GM12878 (cell line): ENCODE measurements at regions not wholly inside any gene's neighbourhood (a gene's known extent, or its start where the extent isn't known, plus 50 kb on each side); places are given as distances from the start of the nearest gene placed in this dataset.

ENCODE experiments used
- ATAC-seq: fragments of 200-7000 bp; cut with Tn5 transposase; 3 replicates; pipeline ENCODE4 v1.9.1; 2020; ENCODE audit warnings: mild to moderate bottlenecking, moderate library complexity
- BruUV-seq: library from RNA; stranded (reverse); fragments of 400-500 nt; replicated peaks from 2 replicates; lab custom pipeline; 2021; lab: Mats Ljungman, UMichigan
- CTCF ChIA-PET: fragments of 300-600 bp; sonication (Branson Sonifier 250); formaldehyde crosslinking; extraction: SDS; loops from one replicate; lab custom pipeline; 2021; ENCODE audit warnings: inconsistent platforms; lab: Yijun Ruan, JAX
- POLR2A ChIA-PET: fragments of 350-600 bp; formaldehyde crosslinking; extraction: SDS; loops from one replicate; lab custom pipeline; 2021; ENCODE audit warnings: inconsistent platforms; lab: Charles Lee
- RAD21 ChIA-PET: fragments of 300-600 bp; sonication (Branson Sonifier 250); formaldehyde crosslinking; loops from one replicate; lab custom pipeline; 2023; ENCODE audit warnings: antibody characterized with exemption; ENCODE audit not compliant: unreplicated experiment; lab: Charles Lee
- SMC1A ChIA-PET: fragments of 300-600 bp; sonication (Branson Sonifier 250); formaldehyde crosslinking; loops from one replicate; lab custom pipeline; 2023; ENCODE audit not compliant: unreplicated experiment, uncharacterized antibody; lab: Charles Lee
- DNase-seq: peaks from one replicate; pipeline ENCODE4 v3.0.0-alpha.2; 2011; ENCODE audit warnings: low read depth, low spot score
- FAIRE-seq: peaks from 3 replicates; lab custom pipeline; 2011; peaks lifted over from hg19 to GRCh38; lab: Jason Lieb, UNC
- H2AFZ ChIP-seq: 2 replicates; pipeline ENCODE4 v1.6.0; 2011; ENCODE audit warnings: low read depth, low read length, control low read depth; ENCODE audit not compliant: control insufficient read depth
- H3K27ac ChIP-seq: 2 replicates; pipeline ENCODE4 v1.5.1; 2011; ENCODE audit warnings: control low read depth; ENCODE audit not compliant: control insufficient read depth, insufficient read depth
- H3K27me3 ChIP-seq, 2 experiments: replicated peaks in 1 of 2; 2 replicates each; pipeline versions ENCODE4 v1.6.0 to v1.6.1; 2011; ENCODE audit warnings: low read length in 1 of 2; ENCODE audit not compliant: control insufficient read depth in 2 of 2, insufficient read depth in 2 of 2
- H3K36me3 ChIP-seq, 2 experiments: 2 replicates each; pipeline ENCODE4 v1.5.1; 2011; ENCODE audit warnings: low read length in 1 of 2; ENCODE audit not compliant: control insufficient read depth in 2 of 2, insufficient read depth in 2 of 2
- H3K4me1 ChIP-seq: 2 replicates; pipeline ENCODE4 v1.6.1; 2011; ENCODE audit warnings: mild to moderate bottlenecking, low read length, moderate library complexity, mixed read lengths; ENCODE audit not compliant: control insufficient read depth, insufficient read depth
- H3K4me2 ChIP-seq: 2 replicates; pipeline ENCODE4 v1.6.0; 2011; ENCODE audit warnings: control low read depth; ENCODE audit not compliant: control insufficient read depth, insufficient read depth
- H3K4me3 ChIP-seq: fragments of 200-600 bp; sonication (generic); 2 replicates; pipeline ENCODE4 v1.5.1; 2016
- H3K79me2 ChIP-seq: 2 replicates; pipeline ENCODE4 v1.6.0; 2011; ENCODE audit warnings: low read length; ENCODE audit not compliant: control insufficient read depth, insufficient read depth
- H3K9ac ChIP-seq: 2 replicates; pipeline ENCODE4 v1.8.0; 2011; ENCODE audit warnings: low read length, control low read depth, mixed read lengths; ENCODE audit not compliant: control insufficient read depth, insufficient read depth
- H3K9me3 ChIP-seq: replicated peaks from 3 replicates; pipeline ENCODE4 v1.5.1; 2011; ENCODE audit warnings: mild to moderate bottlenecking, low read length; ENCODE audit not compliant: control insufficient read depth, insufficient read depth
- H4K20me1 ChIP-seq: 2 replicates; pipeline ENCODE4 v1.6.0; 2011; ENCODE audit not compliant: control insufficient read depth, insufficient read depth
- BMI1 ChIP-seq: fragments of 450-650 bp; IDR thresholded peaks from 2 replicates; pipeline ENCODE4 v1.6.1; 2016; ENCODE audit warnings: mild to moderate bottlenecking, moderate library complexity, borderline replicate concordance
- IRF5 ChIP-seq: fragments of 450-650 bp; IDR thresholded peaks from 2 replicates; pipeline ENCODE4 v1.6.1; 2017; ENCODE audit warnings: borderline replicate concordance
- SMAD1 ChIP-seq: fragments of 450-650 bp; IDR thresholded peaks from 2 replicates; pipeline ENCODE4 v1.6.1; 2018; ENCODE audit warnings: mild to moderate bottlenecking, low read depth; ENCODE audit not compliant: partially characterized antibody
- TAF1 ChIP-seq: IDR thresholded peaks from 2 replicates; pipeline ENCODE4 v1.6.1; 2011; ENCODE audit warnings: mild to moderate bottlenecking, low read depth, low read length, borderline replicate concordance
- WGBS: methylation state at CpG from one replicate; pipeline ENCODE4 v1.1.6; 2016; ENCODE audit warnings: low lambda C conversion rate; ENCODE audit not compliant: insufficient replicate concordance, insufficient coverage; ENCODE audit errors: missing lambda C conversion rate; 5-methylcytosine and 5-hydroxymethylcytosine counted together
- in situ Hi-C: fragments of 300-500 bp; cut with MboI; formaldehyde crosslinking; loops from 9 replicates; pipeline ENCODE4 v1.14.3; 2018; ENCODE audit warnings: mixed read lengths
- intact Hi-C: fragments of 100-400 bp; cut with micrococcal nuclease; formaldehyde crosslinking; loops from one replicate; pipeline ENCODE4 v1.14.2; 2022; ENCODE audit not compliant: unreplicated experiment
- TF ChIP-seq, protein P1 (sequence below): fragments of 450-650 bp; conservative IDR thresholded peaks from 2 replicates; pipeline ENCODE4 v1.6.1; 2017; ENCODE audit warnings: mild to moderate bottlenecking, moderate library complexity

GRCh38 chr5:4575608-4576007 is 564.5 kb upstream of the ADAMTS16 start:
- no peaks in the 10 kb centered on the region for H3K79me2 ChIP-seq
- H3K27ac ChIP-seq = no peak overlapping the region
- H4K20me1 ChIP-seq = no peaks in the 10 kb centered on the region
- H3K4me3 ChIP-seq = no peak overlapping the region
- intact Hi-C loops = no loop called here
- ChIA-PET POLR2A (no interaction called here), SMC1A (no interaction called here), CTCF (no interaction called here), RAD21 (no interaction called here)
- no peaks in the 10 kb centered on the region for H3K36me3 ChIP-seq
- H3K9me3 ChIP-seq = no peaks in the 10 kb centered on the region; the same call in 2 of the 3 replicates
- FAIRE-seq (no peak), ATAC-seq (no peak), DNase-seq (no peak)
- H3K27me3 ChIP-seq = no peaks in the 10 kb centered on the region
- no peaks in the 10 kb centered on the region for H3K4me1 ChIP-seq
- no peak overlapping the region for H3K9ac ChIP-seq
- no peak overlapping the region for H3K4me2 ChIP-seq
- TF ChIP-seq SMAD1 = no peak
- TF ChIP-seq TAF1 = no peak
- no peak for TF ChIP-seq BMI1
- TF ChIP-seq IRF5 = no peak
- TF ChIP-seq, protein P1, sequence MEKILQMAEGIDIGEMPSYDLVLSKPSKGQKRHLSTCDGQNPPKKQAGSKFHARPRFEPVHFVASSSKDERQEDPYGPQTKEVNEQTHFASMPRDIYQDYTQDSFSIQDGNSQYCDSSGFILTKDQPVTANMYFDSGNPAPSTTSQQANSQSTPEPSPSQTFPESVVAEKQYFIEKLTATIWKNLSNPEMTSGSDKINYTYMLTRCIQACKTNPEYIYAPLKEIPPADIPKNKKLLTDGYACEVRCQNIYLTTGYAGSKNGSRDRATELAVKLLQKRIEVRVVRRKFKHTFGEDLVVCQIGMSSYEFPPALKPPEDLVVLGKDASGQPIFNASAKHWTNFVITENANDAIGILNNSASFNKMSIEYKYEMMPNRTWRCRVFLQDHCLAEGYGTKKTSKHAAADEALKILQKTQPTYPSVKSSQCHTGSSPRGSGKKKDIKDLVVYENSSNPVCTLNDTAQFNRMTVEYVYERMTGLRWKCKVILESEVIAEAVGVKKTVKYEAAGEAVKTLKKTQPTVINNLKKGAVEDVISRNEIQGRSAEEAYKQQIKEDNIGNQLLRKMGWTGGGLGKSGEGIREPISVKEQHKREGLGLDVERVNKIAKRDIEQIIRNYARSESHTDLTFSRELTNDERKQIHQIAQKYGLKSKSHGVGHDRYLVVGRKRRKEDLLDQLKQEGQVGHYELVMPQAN = no peak
- BruUV-seq = no TSS peak
- 0% methylated on average over 4 of the region's 4 CpGs for WGBS
- no peak overlapping the region for H2AFZ ChIP-seq
- in situ Hi-C loops = no loop called here
